Cardiac fibroblast (primary cell): ENCODE measurements at regions not wholly inside any gene's neighbourhood (a gene's known extent, or its start where the extent isn't known, plus 50 kb on each side); places are given as distances from the start of the nearest gene placed in this dataset.

Source experiments
- DNase-seq, 2 donors: peaks; one replicate each; pipeline versions ENCODE4 v3.0.0 to v3.0.0-alpha.2; 2010; ENCODE audit warnings: low read depth in 2 of 2
- H3K4me3 ChIP-seq, 2 donors: replicated peaks in 1 of 2; 1 replicate in 1 of 2; 2 replicates in 1 of 2; pipeline ENCODE4 v1.5.1; 2011; ENCODE audit warnings: low read depth in 2 of 2, low read length in 2 of 2, mild to moderate bottlenecking in 2 of 2, moderate library complexity in 1 of 2
- CTCF ChIP-seq: IDR thresholded peaks from one replicate; pipeline ENCODE4 v1.5.1; 2011; ENCODE audit warnings: low read depth, mild to moderate bottlenecking, low read length, inconsistent platforms

GRCh38 chr17:14925498-14925897 lies 339.6 kb downstream of the PMP22 start:
- DNase-seq, result no peak
- no peak for TF ChIP-seq CTCF
- H3K4me3 ChIP-seq, result no peak overlapping the region

GRCh38 chr17:14923981-14924380 lies 341.1 kb downstream of the PMP22 start:
- DNase-seq, result peak; percentile 30 to 85
- no peak overlapping the region for H3K4me3 ChIP-seq
- no peak for TF ChIP-seq CTCF

- no peak overlapping the region for H3K4me3 ChIP-seq
- DNase-seq, result peak; percentile 45 to 53
- no peak for TF ChIP-seq CTCF
Measured at GRCh38 chr17:14922411-14922810, 342.7 kb downstream of the PMP22 start.

- DNase-seq, result no peak
- TF ChIP-seq CTCF, result no peak
- no peak overlapping the region for H3K4me3 ChIP-seq
Measured at GRCh38 chr17:14921936-14922335, 343.2 kb downstream of the PMP22 start.

- DNase-seq, result no peak
- no peak overlapping the region for H3K4me3 ChIP-seq
- TF ChIP-seq CTCF, result no peak
Measured at GRCh38 chr17:14919631-14920213, 345.4 kb downstream of the PMP22 start.

- no peak for TF ChIP-seq CTCF
- H3K4me3 ChIP-seq, result no peak overlapping the region
- no peak for DNase-seq
Measured at GRCh38 chr17:14919094-14919493, 346.0 kb downstream of the PMP22 start.

GRCh38 chr17:14918540-14918939 lies 346.6 kb downstream of the PMP22 start:
- no peak for TF ChIP-seq CTCF
- H3K4me3 ChIP-seq, result no peak overlapping the region
- peak; percentile 22 to 47 for DNase-seq
